ENCODE measurements at regions not wholly inside any gene's neighbourhood (a gene's known extent, or its start where the extent isn't known, plus 50 kb on each side); places are given as distances from the start of the nearest gene placed in this dataset.

DNA sequence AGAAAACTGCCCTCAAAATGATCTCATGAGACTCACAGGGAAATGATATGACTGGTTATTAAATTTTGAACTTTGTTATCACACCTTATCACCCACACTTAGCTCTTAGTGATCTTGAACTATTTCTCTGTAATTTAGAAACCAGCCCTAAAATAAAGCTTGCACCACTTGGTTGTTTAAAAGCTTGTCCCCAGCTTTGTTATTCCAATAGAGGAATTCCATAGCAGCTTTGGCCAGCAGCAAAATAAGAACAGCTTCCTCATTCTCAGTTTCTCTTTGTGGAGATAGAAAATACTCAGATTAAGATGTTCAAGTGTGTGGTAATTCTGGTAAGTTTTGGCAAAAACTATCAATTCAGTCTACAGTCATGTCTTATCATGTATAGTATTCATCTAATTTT lies 54.4 kb upstream of the CCDC68 start:
- Histone ChIP-seq H3K9me3 (ENCODE audit: low read depth, low read length) (no peaks in the 10 kb centered on the region), H3K36me3 (ENCODE audit: insufficient read depth, low read length) (no peaks in the 10 kb centered on the region), H3K9ac (ENCODE audit: insufficient read length) (no peak overlapping the region), H3K4me3 (no peak overlapping the region), H3K27ac (no peak overlapping the region)
- TF ChIP-seq POLR2AphosphoS5 (IDR thresholded peaks at IDR 0.05; ENCODE audit: borderline replicate concordance, low read depth, low read length): no peak
- no peak for TF ChIP-seq FOXP2 (optimal IDR thresholded peaks at IDR 0.05; ENCODE audit: control extremely low read depth, extremely low read length, insufficient read depth)
- TF ChIP-seq EZH2 (IDR thresholded peaks at IDR 0.05): no peak
- DNase-seq (ENCODE audit: low read depth, low spot score): no peak

DNA sequence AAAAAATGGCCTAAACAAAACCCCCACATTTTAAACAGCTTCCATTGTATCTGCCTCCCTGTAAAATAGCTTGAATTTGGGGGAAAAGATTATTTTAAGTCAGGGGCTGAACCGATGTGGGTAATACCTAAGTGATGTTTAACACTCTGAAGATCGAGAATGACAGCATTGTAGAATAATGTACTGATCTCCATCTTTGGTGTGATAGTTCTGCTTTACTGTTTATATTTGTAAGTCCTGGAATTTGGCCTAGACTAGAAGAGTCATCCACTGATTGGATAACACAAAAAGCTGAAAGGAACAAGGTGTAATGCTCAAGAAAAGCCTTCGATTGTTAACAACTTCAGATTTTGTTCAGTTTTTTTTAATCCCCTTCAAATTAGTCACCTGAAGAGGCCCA lies 53.8 kb upstream of the CCDC68 start:
- DNase-seq (ENCODE audit: low read depth, low spot score): no peak
- Histone ChIP-seq H3K36me3 (ENCODE audit: insufficient read depth, low read length) (no peaks in the 10 kb centered on the region), H3K4me3 (no peak overlapping the region), H3K27ac (no peak overlapping the region), H3K9ac (ENCODE audit: insufficient read length) (no peak overlapping the region), H3K9me3 (ENCODE audit: low read depth, low read length) (no peaks in the 10 kb centered on the region)
- no peak for TF ChIP-seq FOXP2 (optimal IDR thresholded peaks at IDR 0.05; ENCODE audit: control extremely low read depth, extremely low read length, insufficient read depth)
- TF ChIP-seq POLR2AphosphoS5 (IDR thresholded peaks at IDR 0.05; ENCODE audit: borderline replicate concordance, low read depth, low read length): no peak
- TF ChIP-seq EZH2 (IDR thresholded peaks at IDR 0.05): no peak

DNA sequence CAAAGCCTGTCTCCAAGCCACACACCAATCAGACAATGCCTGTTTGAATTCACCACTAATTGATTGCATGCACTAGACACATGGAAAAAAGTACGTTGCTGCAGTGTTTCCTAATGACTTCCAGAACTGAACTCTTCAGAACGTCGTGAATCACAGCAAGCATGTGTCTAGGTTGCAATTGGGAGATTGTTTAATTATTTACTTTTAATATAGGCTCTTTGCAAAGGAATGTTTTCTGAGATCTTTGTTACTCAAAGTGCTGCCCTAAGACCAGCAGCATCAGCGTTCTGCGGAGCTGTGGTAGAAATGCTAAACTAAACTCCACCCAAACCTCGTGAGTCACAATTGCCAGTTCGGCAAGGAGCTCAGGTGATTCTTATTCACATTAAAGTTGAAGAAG lies 52.7 kb upstream of the CCDC68 start:
- H3K9me3 ChIP-seq (ENCODE audit: low read depth, low read length): no peaks in the 10 kb centered on the region
- no peak overlapping the region for H3K9ac ChIP-seq (ENCODE audit: insufficient read length)
- no peak overlapping the region for H3K27ac ChIP-seq
- TF ChIP-seq FOXP2 (optimal IDR thresholded peaks at IDR 0.05; ENCODE audit: control extremely low read depth, extremely low read length, insufficient read depth) (no peak), POLR2AphosphoS5 (IDR thresholded peaks at IDR 0.05; ENCODE audit: borderline replicate concordance, low read depth, low read length) (no peak), EZH2 (IDR thresholded peaks at IDR 0.05) (no peak)
- DNase-seq (ENCODE audit: low read depth, low spot score): no peak
- H3K4me3 ChIP-seq: no peak overlapping the region
- H3K36me3 ChIP-seq (ENCODE audit: insufficient read depth, low read length): no peaks in the 10 kb centered on the region
